ENCODE measurements at regions not wholly inside any gene's neighbourhood (a gene's known extent, or its start where the extent isn't known, plus 50 kb on each side); places are given as distances from the start of the nearest gene placed in this dataset.

DNA sequence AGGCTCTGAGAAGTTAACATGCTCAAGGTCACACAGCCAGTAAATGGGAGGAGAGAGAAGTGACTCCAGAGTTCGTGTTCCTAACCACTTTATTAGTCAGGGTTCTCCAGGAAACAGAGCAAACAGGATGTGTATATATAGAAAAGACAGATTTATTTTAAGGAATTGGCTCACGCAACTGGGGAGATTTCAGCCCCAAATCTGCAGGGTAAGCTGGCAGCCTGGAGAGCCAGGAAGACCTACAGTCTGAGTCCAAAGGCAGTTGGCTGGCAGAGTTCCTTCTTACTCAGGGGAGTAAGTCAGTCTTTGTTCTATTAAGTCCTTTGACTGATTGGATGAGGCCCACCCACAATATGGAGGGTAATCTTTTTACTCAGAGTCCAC is 118.2 kb upstream of the PROK2 start:
- whole genome bisulfite sequencing (ENCODE audit: missing lambda C conversion rate) = 29% methylated on average over 2 of the region's 2 CpGs
- FAIRE-seq (no peak), DNase-seq (ENCODE audit: low read depth in 1 of 2, low spot score in 1 of 2) (no peak), ATAC-seq (no peak)
- Histone ChIP-seq H3K4me2 (no peak overlapping the region), H3K27ac (no peak overlapping the region), H3K9me3 (no peaks in the 10 kb centered on the region), H3K4me3 (no peak overlapping the region), H3K4me1 (no peaks in the 10 kb centered on the region)
- no peak for TF ChIP-seq KDM1A (IDR thresholded peaks at IDR 0.05; ENCODE audit: low read depth)
- no peak for TF ChIP-seq CHD2 (IDR thresholded peaks at IDR 0.05; ENCODE audit: low read length, partially characterized antibody)
- TF ChIP-seq ZFP36 (IDR thresholded peaks at IDR 0.05; ENCODE audit: borderline replicate concordance, partially characterized antibody) = no peak
- TF ChIP-seq, protein P1, sequence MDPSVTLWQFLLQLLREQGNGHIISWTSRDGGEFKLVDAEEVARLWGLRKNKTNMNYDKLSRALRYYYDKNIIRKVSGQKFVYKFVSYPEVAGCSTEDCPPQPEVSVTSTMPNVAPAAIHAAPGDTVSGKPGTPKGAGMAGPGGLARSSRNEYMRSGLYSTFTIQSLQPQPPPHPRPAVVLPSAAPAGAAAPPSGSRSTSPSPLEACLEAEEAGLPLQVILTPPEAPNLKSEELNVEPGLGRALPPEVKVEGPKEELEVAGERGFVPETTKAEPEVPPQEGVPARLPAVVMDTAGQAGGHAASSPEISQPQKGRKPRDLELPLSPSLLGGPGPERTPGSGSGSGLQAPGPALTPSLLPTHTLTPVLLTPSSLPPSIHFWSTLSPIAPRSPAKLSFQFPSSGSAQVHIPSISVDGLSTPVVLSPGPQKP (IDR thresholded peaks at IDR 0.05; ENCODE audit: low read depth, low read length) = no peak
- TF ChIP-seq, protein P2, sequence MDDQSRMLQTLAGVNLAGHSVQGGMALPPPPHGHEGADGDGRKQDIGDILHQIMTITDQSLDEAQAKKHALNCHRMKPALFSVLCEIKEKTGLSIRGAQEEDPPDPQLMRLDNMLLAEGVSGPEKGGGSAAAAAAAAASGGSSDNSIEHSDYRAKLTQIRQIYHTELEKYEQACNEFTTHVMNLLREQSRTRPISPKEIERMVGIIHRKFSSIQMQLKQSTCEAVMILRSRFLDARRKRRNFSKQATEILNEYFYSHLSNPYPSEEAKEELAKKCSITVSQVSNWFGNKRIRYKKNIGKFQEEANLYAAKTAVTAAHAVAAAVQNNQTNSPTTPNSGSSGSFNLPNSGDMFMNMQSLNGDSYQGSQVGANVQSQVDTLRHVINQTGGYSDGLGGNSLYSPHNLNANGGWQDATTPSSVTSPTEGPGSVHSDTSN (IDR thresholded peaks at IDR 0.05) = no peak
- TF ChIP-seq FOSL2 (IDR thresholded peaks at IDR 0.05) = no peak
- no peak for TF ChIP-seq FOSL2 (CRISPR knock-in tag; IDR thresholded peaks at IDR 0.05)
- no peak for TF ChIP-seq MAFK (IDR thresholded peaks at IDR 0.05; ENCODE audit: partially characterized antibody)
- TF ChIP-seq, protein P3, sequence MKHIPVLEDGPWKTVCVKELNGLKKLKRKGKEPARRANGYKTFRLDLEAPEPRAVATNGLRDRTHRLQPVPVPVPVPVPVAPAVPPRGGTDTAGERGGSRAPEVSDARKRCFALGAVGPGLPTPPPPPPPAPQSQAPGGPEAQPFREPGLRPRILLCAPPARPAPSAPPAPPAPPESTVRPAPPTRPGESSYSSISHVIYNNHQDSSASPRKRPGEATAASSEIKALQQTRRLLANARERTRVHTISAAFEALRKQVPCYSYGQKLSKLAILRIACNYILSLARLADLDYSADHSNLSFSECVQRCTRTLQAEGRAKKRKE (CRISPR knock-in tag; IDR thresholded peaks at IDR 0.05; ENCODE audit: low read depth) = no peak
- TF ChIP-seq JUN (IDR thresholded peaks at IDR 0.05) = no peak
- TF ChIP-seq, protein P4, sequence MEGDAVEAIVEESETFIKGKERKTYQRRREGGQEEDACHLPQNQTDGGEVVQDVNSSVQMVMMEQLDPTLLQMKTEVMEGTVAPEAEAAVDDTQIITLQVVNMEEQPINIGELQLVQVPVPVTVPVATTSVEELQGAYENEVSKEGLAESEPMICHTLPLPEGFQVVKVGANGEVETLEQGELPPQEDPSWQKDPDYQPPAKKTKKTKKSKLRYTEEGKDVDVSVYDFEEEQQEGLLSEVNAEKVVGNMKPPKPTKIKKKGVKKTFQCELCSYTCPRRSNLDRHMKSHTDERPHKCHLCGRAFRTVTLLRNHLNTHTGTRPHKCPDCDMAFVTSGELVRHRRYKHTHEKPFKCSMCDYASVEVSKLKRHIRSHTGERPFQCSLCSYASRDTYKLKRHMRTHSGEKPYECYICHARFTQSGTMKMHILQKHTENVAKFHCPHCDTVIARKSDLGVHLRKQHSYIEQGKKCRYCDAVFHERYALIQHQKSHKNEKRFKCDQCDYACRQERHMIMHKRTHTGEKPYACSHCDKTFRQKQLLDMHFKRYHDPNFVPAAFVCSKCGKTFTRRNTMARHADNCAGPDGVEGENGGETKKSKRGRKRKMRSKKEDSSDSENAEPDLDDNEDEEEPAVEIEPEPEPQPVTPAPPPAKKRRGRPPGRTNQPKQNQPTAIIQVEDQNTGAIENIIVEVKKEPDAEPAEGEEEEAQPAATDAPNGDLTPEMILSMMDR (IDR thresholded peaks at IDR 0.05) = no peak
- no peak for TF ChIP-seq NR3C1 (IDR thresholded peaks at IDR 0.05)
- no peak for TF ChIP-seq GATA3 (IDR thresholded peaks at IDR 0.05; ENCODE audit: borderline replicate concordance)
- no peak for TF ChIP-seq MAZ (IDR thresholded peaks at IDR 0.05; ENCODE audit: borderline replicate concordance, low read depth, low read length)
- TF ChIP-seq CEBPB (IDR thresholded peaks at IDR 0.05) = no peak
- TF ChIP-seq, protein P5, sequence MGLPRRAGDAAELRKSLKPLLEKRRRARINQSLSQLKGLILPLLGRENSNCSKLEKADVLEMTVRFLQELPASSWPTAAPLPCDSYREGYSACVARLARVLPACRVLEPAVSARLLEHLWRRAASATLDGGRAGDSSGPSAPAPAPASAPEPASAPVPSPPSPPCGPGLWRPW (IDR thresholded peaks at IDR 0.05) = no peak
- TF ChIP-seq CHD4 (IDR thresholded peaks at IDR 0.05; ENCODE audit: borderline replicate concordance) = no peak
- TF ChIP-seq KDM5A (IDR thresholded peaks at IDR 0.05) = no peak
- no peak for TF ChIP-seq NPAS2 (CRISPR knock-in tag; IDR thresholded peaks at IDR 0.05; ENCODE audit: borderline replicate concordance)
- POLR2A ChIA-PET = no interaction called here
- CTCF ChIA-PET = no interaction called here

DNA sequence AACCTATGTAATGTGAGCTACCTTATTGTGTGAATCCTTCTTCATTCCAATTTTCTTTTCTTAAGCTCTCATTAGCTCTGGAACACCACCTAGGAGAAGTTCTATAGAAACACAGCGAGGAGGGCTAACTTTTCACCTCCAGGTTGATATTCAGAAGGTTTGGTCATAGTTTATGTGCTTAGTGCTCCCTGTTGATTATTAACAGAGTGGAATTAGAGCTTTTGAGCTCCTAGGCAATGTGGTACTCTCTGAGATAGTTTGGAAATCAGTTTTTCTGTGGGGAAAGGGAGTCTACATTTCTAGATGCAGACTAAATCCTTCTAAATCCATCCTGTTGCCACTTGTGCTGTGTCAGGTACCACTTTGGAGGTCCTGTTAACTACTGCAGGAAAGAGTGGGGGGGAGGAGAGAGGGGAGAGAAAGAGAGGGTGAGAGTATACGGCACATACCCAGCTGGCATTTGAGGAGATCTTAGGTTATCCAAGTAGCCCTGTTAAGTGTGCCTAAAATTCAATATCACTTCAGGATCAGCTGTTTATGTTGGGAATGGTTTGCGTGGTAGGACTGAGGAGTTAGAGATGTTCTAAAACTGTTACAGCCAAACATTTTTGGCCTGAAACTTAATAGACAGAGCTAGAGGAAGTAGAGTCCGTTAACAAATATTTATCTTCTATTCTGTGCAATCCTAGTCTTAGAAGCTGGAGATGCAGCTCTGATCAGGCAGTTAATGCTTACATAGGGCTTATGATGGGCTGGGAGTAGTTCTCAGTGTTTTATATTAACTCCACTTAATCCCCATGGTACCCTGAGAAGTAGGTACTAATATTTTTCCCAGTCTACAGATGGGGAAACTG is 117.5 kb upstream of the PROK2 start:
- Histone ChIP-seq H3K4me1 (no peaks in the 10 kb centered on the region), H3K9me3 (no peaks in the 10 kb centered on the region), H3K4me2 (no peak overlapping the region), H3K4me3 (no peak overlapping the region), H3K27ac (no peak overlapping the region)
- POLR2A ChIA-PET = no interaction called here
- no peak for TF ChIP-seq ZFP36 (IDR thresholded peaks at IDR 0.05; ENCODE audit: borderline replicate concordance, partially characterized antibody)
- TF ChIP-seq EHMT2 (IDR thresholded peaks at IDR 0.05; ENCODE audit: low read depth) = no peak
- no peak for TF ChIP-seq RAD21 (conservative IDR thresholded peaks at IDR 0.05 in 1 of 2, IDR thresholded peaks at IDR 0.05 in 1 of 2)
- no peak for TF ChIP-seq MAZ (IDR thresholded peaks at IDR 0.05; ENCODE audit: borderline replicate concordance, low read depth, low read length)
- no peak for TF ChIP-seq HOXA7 (CRISPR knock-in tag; IDR thresholded peaks at IDR 0.05)
- no peak for TF ChIP-seq RNF2 (IDR thresholded peaks at IDR 0.05; ENCODE audit: borderline replicate concordance, low read depth)
- TF ChIP-seq NR3C1 (IDR thresholded peaks at IDR 0.05) = no peak
- TF ChIP-seq, protein P1 (IDR thresholded peaks at IDR 0.05; ENCODE audit: low read depth, low read length) = no peak
- TF ChIP-seq CHD2 (IDR thresholded peaks at IDR 0.05; ENCODE audit: low read length, partially characterized antibody) = no peak
- DNase-seq (ENCODE audit: low read depth in 1 of 2, low spot score in 1 of 2) = no peak
- no peak for FAIRE-seq
- 28% methylated on average over 4 of the region's 4 CpGs for WGBS (ENCODE audit: missing lambda C conversion rate)
- CTCF ChIA-PET = interaction anchor here (1.0 to 1.2 kb wide), 2 partner anchors 13 to 27 kb away, joined by 3 to 4 read pairs; no protein-coding TSS in a partner anchor
- ATAC-seq = no peak
